T-helper 1 cell treated with Interleukin-12 subunit alpha and Interleukin-12 subunit beta and Interleukin-4 antibody, amounts not matched to agents 30 ng/mL and 1 ng/mL, for 36 hours (primary cell): ENCODE measurements at regions not wholly inside any gene's neighbourhood (a gene's known extent, or its start where the extent isn't known, plus 50 kb on each side); places are given as distances from the start of the nearest gene placed in this dataset.
"Not testable (repeated sequence)": the region's sequence is repeated elsewhere in the genome, so short reads cannot be mapped to it uniquely, and the experiment has no call there.

Source experiments
- intact Hi-C: fragments of 100-400 bp; cut with micrococcal nuclease; formaldehyde crosslinking; loops from one replicate; pipeline ENCODE4 v1.15.1; 2024

- intact Hi-C loops: no loop called here
Measured at GRCh38 chr12:116429826-116430360, 129.3 kb upstream of the MAP1LC3B2 start.

GRCh38 chr12:116430911-116431565 is 128.1 kb upstream of the MAP1LC3B2 start:
- intact Hi-C loops: no loop called here

DNA sequence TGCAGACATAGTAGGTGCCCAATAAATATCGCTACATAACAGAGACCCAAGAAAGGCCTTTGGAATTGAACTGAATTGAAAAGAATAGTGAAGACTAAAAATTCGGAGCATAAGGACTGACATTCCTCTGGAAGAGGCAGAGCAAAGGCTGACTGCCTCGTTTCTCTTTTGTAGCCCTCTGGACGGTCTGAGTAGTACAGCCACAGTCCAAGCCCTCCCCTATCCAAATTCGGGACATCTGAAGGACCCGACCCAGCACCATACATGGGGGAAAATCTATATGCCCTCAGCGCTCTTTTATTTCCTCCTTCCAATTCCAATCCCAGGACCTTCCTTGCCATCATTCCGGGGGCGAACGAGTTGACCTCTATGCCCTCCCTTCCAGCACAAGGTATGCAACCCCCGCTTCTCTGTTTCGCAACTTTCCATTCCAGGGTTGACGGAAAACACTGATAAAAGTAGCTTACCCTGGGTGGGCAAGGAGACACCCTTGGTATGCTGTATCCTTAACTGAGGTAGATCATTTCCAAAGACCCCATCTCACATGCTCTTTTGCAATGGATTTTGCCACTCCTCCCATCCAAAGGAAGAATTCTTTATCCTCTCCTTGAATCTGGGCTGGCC is 127.4 kb upstream of the MAP1LC3B2 start:
- intact Hi-C loops: no loop called here

GRCh38 chr12:116432314-116432750 is 126.8 kb upstream of the MAP1LC3B2 start:
- intact Hi-C loops: no loop called here

GRCh38 chr12:116433249-116433648 is 125.9 kb upstream of the MAP1LC3B2 start:
- intact Hi-C loops: no loop called here

GRCh38 chr12:116434155-116435011 is 124.8 kb upstream of the MAP1LC3B2 start:
- intact Hi-C loops: no loop called here

DNA sequence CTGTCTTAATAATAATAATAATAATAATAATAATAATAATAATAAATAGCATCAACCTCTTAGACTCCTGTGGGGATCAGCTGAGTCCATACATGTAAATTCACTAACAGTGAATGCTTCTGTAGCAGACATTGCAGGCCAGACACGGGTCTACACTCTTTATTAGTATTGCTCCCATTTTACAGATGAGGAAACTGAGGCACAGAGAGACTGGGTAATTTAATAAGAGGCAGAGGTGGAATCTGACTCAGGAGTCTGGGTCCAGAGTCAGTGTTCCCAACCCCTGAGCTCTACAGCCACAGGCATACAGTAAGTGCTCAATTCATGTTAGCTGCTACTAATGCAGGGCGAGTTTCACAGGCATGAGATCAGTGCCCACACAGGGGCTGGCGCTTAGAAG is 123.2 kb upstream of the MAP1LC3B2 start:
- intact Hi-C loops: no loop called here

DNA sequence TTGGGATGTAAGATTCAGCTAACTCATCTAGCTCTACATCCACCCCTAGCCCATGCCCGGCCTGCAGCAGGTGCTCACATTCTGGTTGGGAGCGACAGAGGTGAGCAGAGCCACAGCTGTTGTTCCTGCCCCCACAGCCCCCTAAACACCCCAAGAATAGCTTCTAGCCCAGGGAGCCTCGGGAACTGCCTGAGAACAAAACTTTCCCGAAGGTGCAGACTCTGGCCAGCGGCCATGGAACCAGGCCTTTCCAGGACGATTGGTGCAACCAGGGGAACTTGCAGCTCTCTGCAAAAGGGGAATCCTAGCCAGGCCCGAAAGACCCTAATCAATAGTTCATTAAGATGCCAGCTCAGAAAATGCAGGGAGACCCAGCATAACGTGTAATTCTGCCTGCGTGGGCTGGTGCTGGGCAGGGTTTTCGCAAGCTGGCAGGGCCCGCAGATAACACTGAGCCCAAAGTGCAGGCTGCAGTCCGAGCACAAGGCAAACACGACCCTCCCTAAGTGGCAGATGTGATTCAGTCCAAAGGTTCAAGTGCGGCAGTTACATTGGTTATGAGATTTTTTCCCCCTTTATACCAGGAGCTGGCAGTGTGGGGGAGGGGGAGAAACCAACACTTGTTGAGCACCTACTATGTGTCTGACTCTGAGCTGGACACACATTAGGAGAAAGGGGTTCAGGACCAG is 122.5 kb upstream of the MAP1LC3B2 start:
- intact Hi-C loops: no loop called here

DNA sequence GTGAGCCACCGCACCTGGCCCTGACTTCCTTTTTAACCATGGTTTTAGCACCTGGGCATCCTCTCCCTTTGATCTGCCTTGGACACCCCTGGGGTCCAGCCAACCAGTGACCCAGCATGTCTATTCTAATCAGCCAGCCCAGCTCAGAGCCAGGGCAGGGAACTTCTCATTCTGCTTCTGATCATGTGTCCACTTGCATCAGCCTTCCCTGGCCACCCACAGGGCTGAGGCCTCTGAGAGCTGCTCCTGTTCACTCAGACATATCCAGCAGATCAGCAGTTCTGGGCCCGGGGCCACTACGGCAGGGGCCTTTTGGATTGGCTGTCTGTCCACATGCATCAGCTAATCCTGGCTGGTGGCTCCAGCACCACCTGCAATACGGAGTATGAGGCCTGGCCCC is 117.9 kb upstream of the MAP1LC3B2 start:
- intact Hi-C loops: no loop called here

GRCh38 chr12:116442304-116442703 is 116.9 kb upstream of the MAP1LC3B2 start:
- intact Hi-C loops: no loop called here

DNA sequence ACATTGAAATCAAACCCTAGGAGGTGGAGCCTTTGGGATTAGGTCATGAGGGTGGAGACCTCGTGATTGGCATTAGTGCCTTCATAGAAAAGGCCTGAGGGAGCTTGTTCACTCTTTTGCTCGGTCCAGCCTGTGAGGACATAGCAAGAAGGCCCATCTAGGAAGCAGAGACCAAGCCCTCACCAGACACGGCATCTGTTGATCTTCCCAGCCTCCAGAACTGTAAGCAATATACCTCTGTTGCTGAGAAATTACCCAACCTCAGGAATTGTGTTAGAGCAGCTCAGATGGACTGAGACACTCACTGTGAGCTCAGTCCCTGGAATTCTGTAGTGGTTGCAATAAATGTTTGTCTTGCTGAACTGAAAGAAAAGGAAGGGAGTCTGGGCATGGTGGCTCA is 116.2 kb upstream of the MAP1LC3B2 start:
- intact Hi-C loops: no loop called here

- intact Hi-C loops: no loop called here
Measured at GRCh38 chr12:116443821-116444589, 115.2 kb upstream of the MAP1LC3B2 start.

- intact Hi-C loops: no loop called here
Measured at GRCh38 chr12:116444590-116444943, 114.6 kb upstream of the MAP1LC3B2 start.

- intact Hi-C loops: no loop called here
Measured at GRCh38 chr12:116448165-116448739, 110.9 kb upstream of the MAP1LC3B2 start.

DNA sequence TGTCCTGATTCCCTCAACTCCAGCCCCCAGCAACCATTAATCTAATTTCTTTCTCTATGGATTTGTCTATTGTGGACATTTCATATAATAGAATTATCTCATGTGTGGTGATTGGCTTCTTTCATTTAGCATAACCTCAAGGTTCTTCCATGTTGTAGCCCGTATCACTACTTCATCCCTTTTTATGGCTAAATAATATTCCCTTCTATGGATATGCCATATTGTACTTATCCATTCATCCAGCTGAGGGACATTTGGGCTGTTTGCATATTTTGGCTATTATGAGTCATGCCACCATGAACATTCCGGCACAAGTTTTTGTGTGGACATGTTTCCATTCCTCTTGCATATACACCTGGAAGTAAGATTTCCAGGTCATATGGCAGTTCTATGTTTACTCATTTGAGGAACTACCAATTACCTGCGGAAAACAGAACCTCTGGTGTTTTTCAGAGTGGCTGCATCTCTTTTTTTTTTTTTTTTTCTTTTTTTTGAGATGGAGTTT is 108.7 kb upstream of the MAP1LC3B2 start:
- intact Hi-C loops: no loop called here

GRCh38 chr12:116452975-116453374 is 106.2 kb upstream of the MAP1LC3B2 start:
- intact Hi-C loops: not testable (repeated sequence)

- intact Hi-C loops: no loop called here
Measured at GRCh38 chr12:116453631-116454030, 105.5 kb upstream of the MAP1LC3B2 start.

DNA sequence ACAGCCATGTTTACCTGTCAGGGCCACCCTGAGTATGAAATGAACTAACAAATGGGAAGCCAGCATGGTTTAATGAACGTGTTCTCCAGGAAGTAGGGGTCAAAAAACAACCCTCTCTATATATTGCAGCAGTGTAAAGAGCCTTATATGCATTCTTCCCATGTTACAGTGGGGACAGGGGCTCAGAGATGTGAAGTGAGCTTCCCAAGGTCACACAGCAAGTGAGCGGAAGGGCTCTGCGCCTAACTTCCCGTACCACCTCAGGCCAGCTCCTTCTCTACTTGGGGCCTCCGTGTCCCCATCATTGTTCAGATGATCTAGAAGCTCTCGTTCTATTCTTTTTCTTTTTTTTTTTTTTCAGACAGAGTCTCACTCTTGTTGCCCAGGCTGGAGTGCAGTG is 105.1 kb upstream of the MAP1LC3B2 start:
- intact Hi-C loops: no loop called here

- intact Hi-C loops: no loop called here
Measured at GRCh38 chr12:116454950-116455447, 104.2 kb upstream of the MAP1LC3B2 start.
